ENCODE measurements at regions not wholly inside any gene's neighbourhood (a gene's known extent, or its start where the extent isn't known, plus 50 kb on each side); places are given as distances from the start of the nearest gene placed in this dataset.

- H3K4me3 Mint-ChIP-seq = no peak overlapping the region
- no peak for TF ChIP-seq CTCF (IDR thresholded peaks at IDR 0.05)
- H3K27me3 Mint-ChIP-seq (ENCODE audit: insufficient read depth) = peaks cover 5% of the 10 kb centered on the region; the same call in 1 of the 2 replicates
- H3K9me3 Mint-ChIP-seq = peaks cover 1% of the 10 kb centered on the region; the same call in 1 of the 2 replicates
- no peak overlapping the region for H3K27ac Mint-ChIP-seq
- H3K4me1 Mint-ChIP-seq (ENCODE audit: low read depth) = peaks cover 25% of the 10 kb centered on the region
- DNase-seq = no peak
- H3K36me3 Mint-ChIP-seq (ENCODE audit: low read depth) = peaks cover 10% of the 10 kb centered on the region
Observed at GRCh38 chr2:134104754-134105153, 149.1 kb upstream of the MGAT5 start.

- H3K27ac Mint-ChIP-seq = no peak overlapping the region
- peaks cover 20% of the 10 kb centered on the region for H3K9me3 Mint-ChIP-seq
- H3K36me3 Mint-ChIP-seq (ENCODE audit: low read depth) = peaks cover 20% of the 10 kb centered on the region
- peaks cover 29% of the 10 kb centered on the region for H3K4me1 Mint-ChIP-seq (ENCODE audit: low read depth)
- H3K4me3 Mint-ChIP-seq = no peak overlapping the region
- peaks cover 5% of the 10 kb centered on the region for H3K27me3 Mint-ChIP-seq (ENCODE audit: insufficient read depth)
- no peak for DNase-seq
- TF ChIP-seq CTCF (IDR thresholded peaks at IDR 0.05) = no peak
Observed at GRCh38 chr2:134107402-134107801, 146.5 kb upstream of the MGAT5 start.

- Mint-ChIP-seq H3K27me3 (ENCODE audit: insufficient read depth) (peaks cover 5% of the 10 kb centered on the region), H3K27ac (no peak overlapping the region), H3K36me3 (ENCODE audit: low read depth) (peaks cover 20% of the 10 kb centered on the region), H3K4me1 (ENCODE audit: low read depth) (peaks cover 28% of the 10 kb centered on the region), H3K4me3 (no peak overlapping the region), H3K9me3 (peaks cover 20% of the 10 kb centered on the region)
- TF ChIP-seq CTCF (IDR thresholded peaks at IDR 0.05) = no peak
- DNase-seq = peak; percentile 28
Observed at GRCh38 chr2:134108113-134108512, 145.8 kb upstream of the MGAT5 start.

GRCh38 chr2:134109246-134109645, 144.6 kb upstream of the MGAT5 start:
- TF ChIP-seq CTCF (IDR thresholded peaks at IDR 0.05) = no peak
- no peak for DNase-seq
- Mint-ChIP-seq H3K4me3 (no peak overlapping the region), H3K4me1 (ENCODE audit: low read depth) (peaks cover 23% of the 10 kb centered on the region), H3K9me3 (peaks cover 20% of the 10 kb centered on the region), H3K27ac (no peak overlapping the region), H3K27me3 (ENCODE audit: insufficient read depth) (peaks cover under 1% of the 10 kb centered on the region), H3K36me3 (ENCODE audit: low read depth) (peaks cover 20% of the 10 kb centered on the region)

GRCh38 chr2:134109725-134110124, 144.1 kb upstream of the MGAT5 start:
- Mint-ChIP-seq H3K9me3 (peaks cover 20% of the 10 kb centered on the region), H3K4me1 (ENCODE audit: low read depth) (peaks cover 19% of the 10 kb centered on the region), H3K27me3 (ENCODE audit: insufficient read depth) (no peaks in the 10 kb centered on the region; the same call in none of the 2 replicates), H3K27ac (no peak overlapping the region), H3K4me3 (no peak overlapping the region), H3K36me3 (ENCODE audit: low read depth) (peaks cover 20% of the 10 kb centered on the region)
- no peak for TF ChIP-seq CTCF (IDR thresholded peaks at IDR 0.05)
- DNase-seq = no peak

- TF ChIP-seq CTCF (IDR thresholded peaks at IDR 0.05) = no peak
- Mint-ChIP-seq H3K9me3 (peaks cover 20% of the 10 kb centered on the region), H3K36me3 (ENCODE audit: low read depth) (peaks cover 17% of the 10 kb centered on the region), H3K4me1 (ENCODE audit: low read depth) (peaks cover 15% of the 10 kb centered on the region), H3K27ac (no peak overlapping the region), H3K27me3 (ENCODE audit: insufficient read depth) (no peaks in the 10 kb centered on the region; the same call in none of the 2 replicates), H3K4me3 (no peak overlapping the region)
- no peak for DNase-seq
Observed at GRCh38 chr2:134110532-134110931, 143.3 kb upstream of the MGAT5 start.
